Breast epithelium (tissue), 4 donors: ENCODE measurements at regions not wholly inside any gene's neighbourhood (a gene's known extent, or its start where the extent isn't known, plus 50 kb on each side); places are given as distances from the start of the nearest gene placed in this dataset.

Experiments used
- DNase-seq, 2 donors: peaks; one replicate each; pipeline ENCODE4 v3.0.0-alpha.2; 2019; ENCODE audit warnings: low spot score in 2 of 2
- H3K27ac ChIP-seq, 2 donors: fragments of 200-600 bp; sonication (generic) in 1 of 2; one replicate each; pipeline ENCODE4 v1.5.1; 2016 to 2019; ENCODE audit warnings: mild to moderate bottlenecking in 1 of 2
- H3K27me3 ChIP-seq, 2 donors: fragments of 200-600 bp; sonication (generic) in 1 of 2; one replicate each; pipeline versions ENCODE4 v1.5.1 to v1.6.0; 2017 to 2019; ENCODE audit warnings: control low read depth in 1 of 2, mild to moderate bottlenecking in 1 of 2
- H3K36me3 ChIP-seq: fragments of 200-600 bp; one replicate; pipeline ENCODE4 v1.5.1; 2019
- H3K4me1 ChIP-seq, 2 donors: fragments of 200-600 bp; sonication (generic); one replicate each; pipeline ENCODE4 v1.5.1; 2016 to 2019; ENCODE audit warnings: control low read depth in 1 of 2
- H3K4me3 ChIP-seq, 3 donors: fragments of 200-600 bp; sonication (generic); 1 replicate in 2 of 3; 2 replicates in 1 of 3; pipeline ENCODE4 v1.5.1; 2016 to 2019; ENCODE audit warnings: mild to moderate bottlenecking in 3 of 3, moderate library complexity in 2 of 3
- H3K9me3 ChIP-seq, 2 donors: fragments of 200-600 bp; sonication (generic) in 1 of 2; one replicate each; pipeline ENCODE4 v1.5.1; 2016 to 2019; ENCODE audit warnings: control low read depth in 1 of 2
- POLR2A ChIP-seq: fragments of 450-650 bp; IDR thresholded peaks from one replicate; pipeline ENCODE4 v1.6.1; 2016; ENCODE audit warnings: antibody characterized with exemption, mild to moderate bottlenecking, moderate library complexity
- POLR2AphosphoS5 ChIP-seq, 3 donors: sonication (generic); formaldehyde crosslinking; IDR thresholded peaks; one replicate each; pipeline ENCODE4 v1.6.1; 2017; ENCODE audit warnings: antibody characterized with exemption in 3 of 3
- intact Hi-C: fragments of 100-400 bp; cut with DNase I; formaldehyde crosslinking; loops from one replicate; pipeline ENCODE4 v1.15.1; 2023; ENCODE audit warnings: low total_unique reads
- TF ChIP-seq, protein P1 (sequence below), 3 donors: fragments of 450-650 bp; IDR thresholded peaks; one replicate each; pipeline ENCODE4 v1.5.1; 2016 to 2017; ENCODE audit warnings: antibody characterized with exemption in 3 of 3, mild to moderate bottlenecking in 3 of 3, moderate library complexity in 3 of 3

- intact Hi-C loops: no loop called here
- no peak for DNase-seq
- Histone ChIP-seq H3K4me1 (no peaks in the 10 kb centered on the region), H3K27ac (no peak overlapping the region), H3K36me3 (no peaks in the 10 kb centered on the region), H3K9me3 (no peaks in the 10 kb centered on the region), H3K27me3 (no peaks in the 10 kb centered on the region), H3K4me3 (no peak overlapping the region)
- TF ChIP-seq POLR2A (no peak), POLR2AphosphoS5 (IDR thresholded peaks at IDR 0.05) (no peak)
- TF ChIP-seq, protein P1, sequence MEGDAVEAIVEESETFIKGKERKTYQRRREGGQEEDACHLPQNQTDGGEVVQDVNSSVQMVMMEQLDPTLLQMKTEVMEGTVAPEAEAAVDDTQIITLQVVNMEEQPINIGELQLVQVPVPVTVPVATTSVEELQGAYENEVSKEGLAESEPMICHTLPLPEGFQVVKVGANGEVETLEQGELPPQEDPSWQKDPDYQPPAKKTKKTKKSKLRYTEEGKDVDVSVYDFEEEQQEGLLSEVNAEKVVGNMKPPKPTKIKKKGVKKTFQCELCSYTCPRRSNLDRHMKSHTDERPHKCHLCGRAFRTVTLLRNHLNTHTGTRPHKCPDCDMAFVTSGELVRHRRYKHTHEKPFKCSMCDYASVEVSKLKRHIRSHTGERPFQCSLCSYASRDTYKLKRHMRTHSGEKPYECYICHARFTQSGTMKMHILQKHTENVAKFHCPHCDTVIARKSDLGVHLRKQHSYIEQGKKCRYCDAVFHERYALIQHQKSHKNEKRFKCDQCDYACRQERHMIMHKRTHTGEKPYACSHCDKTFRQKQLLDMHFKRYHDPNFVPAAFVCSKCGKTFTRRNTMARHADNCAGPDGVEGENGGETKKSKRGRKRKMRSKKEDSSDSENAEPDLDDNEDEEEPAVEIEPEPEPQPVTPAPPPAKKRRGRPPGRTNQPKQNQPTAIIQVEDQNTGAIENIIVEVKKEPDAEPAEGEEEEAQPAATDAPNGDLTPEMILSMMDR (IDR thresholded peaks at IDR 0.05): no peak
Observed at GRCh38 chr4:123740236-123740635, 343.6 kb downstream of the SPRY1 start.

GRCh38 chr4:123741906-123742305, 345.3 kb downstream of the SPRY1 start:
- H3K27me3 ChIP-seq: no peaks in the 10 kb centered on the region
- intact Hi-C loops: no loop called here

DNA sequence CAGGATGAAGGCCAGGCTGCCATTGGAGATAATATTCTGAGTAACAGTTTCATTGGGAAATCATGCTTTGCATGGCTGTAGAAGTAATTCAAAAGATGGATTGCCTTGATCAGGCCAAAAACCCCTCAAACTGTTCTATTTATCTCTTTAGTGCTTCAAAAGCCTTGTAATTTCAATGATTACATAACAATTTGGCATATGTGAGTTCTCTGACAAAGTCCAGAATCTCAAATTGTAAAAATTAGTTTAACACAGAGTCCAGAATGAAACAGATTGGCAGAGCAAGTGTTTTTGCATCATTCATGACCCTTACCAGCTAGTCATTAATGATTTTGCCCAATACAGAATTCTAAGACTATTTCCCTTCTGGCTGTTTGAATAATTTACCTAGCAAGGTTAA, 347.3 kb downstream of the SPRY1 start:
- Histone ChIP-seq H3K36me3 (no peaks in the 10 kb centered on the region), H3K4me3 (no peak overlapping the region), H3K4me1 (no peaks in the 10 kb centered on the region), H3K27ac (peak overlapping the region; percentile 26 to 56), H3K9me3 (no peaks in the 10 kb centered on the region), H3K27me3 (no peaks in the 10 kb centered on the region)
- no peak for DNase-seq
- intact Hi-C loops: no loop called here
- TF ChIP-seq, protein P1 (IDR thresholded peaks at IDR 0.05): no peak
- TF ChIP-seq POLR2AphosphoS5 (IDR thresholded peaks at IDR 0.05): peak in 1 of 3 donors; percentile 82
- TF ChIP-seq POLR2A: no peak

More at GRCh38 chr4:123741906-123742305, 345.3 kb downstream of the SPRY1 start:
- TF ChIP-seq, protein P1 (IDR thresholded peaks at IDR 0.05): no peak
- no peak for TF ChIP-seq POLR2AphosphoS5 (IDR thresholded peaks at IDR 0.05)
- no peak for TF ChIP-seq POLR2A
- Histone ChIP-seq H3K4me3 (no peak overlapping the region), H3K27ac (no peak overlapping the region), H3K36me3 (no peaks in the 10 kb centered on the region), H3K4me1 (no peaks in the 10 kb centered on the region), H3K9me3 (no peaks in the 10 kb centered on the region)
- DNase-seq: no peak

GRCh38 chr4:123744664-123745290, 348.2 kb downstream of the SPRY1 start:
- TF ChIP-seq, protein P1 (IDR thresholded peaks at IDR 0.05): no peak
- H3K27ac ChIP-seq: peak overlapping the region in 1 of 2 donors; percentile 39
- H3K4me1 ChIP-seq: no peaks in the 10 kb centered on the region
- intact Hi-C loops: no loop called here
- H3K27me3 ChIP-seq: no peaks in the 10 kb centered on the region
- no peak for DNase-seq
- H3K9me3 ChIP-seq: no peaks in the 10 kb centered on the region
- H3K36me3 ChIP-seq: no peaks in the 10 kb centered on the region
- no peak overlapping the region for H3K4me3 ChIP-seq

- Histone ChIP-seq H3K9me3 (no peaks in the 10 kb centered on the region), H3K36me3 (no peaks in the 10 kb centered on the region), H3K4me1 (no peaks in the 10 kb centered on the region), H3K27me3 (no peaks in the 10 kb centered on the region), H3K27ac (no peak overlapping the region), H3K4me3 (no peak overlapping the region)
- TF ChIP-seq POLR2AphosphoS5 (IDR thresholded peaks at IDR 0.05): no peak
- TF ChIP-seq POLR2A: no peak
- TF ChIP-seq, protein P1 (IDR thresholded peaks at IDR 0.05): no peak
- no peak for DNase-seq
- intact Hi-C loops: no loop called here
Observed at GRCh38 chr4:123747016-123747415, 350.4 kb downstream of the SPRY1 start.
